ENCODE measurements at regions not wholly inside any gene's neighbourhood (a gene's known extent, or its start where the extent isn't known, plus 50 kb on each side); places are given as distances from the start of the nearest gene placed in this dataset.

GRCh38 chr9:79353856-79354520 lies 217.8 kb upstream of the TLE4 start:
- no peak for DNase-seq (ENCODE audit: low spot score)
- in situ Hi-C loops (cut with MboI; ENCODE audit: low sequenced_read_pairs, unreplicated experiment): no loop called here
- no peak for TF ChIP-seq CTCF (IDR thresholded peaks at IDR 0.05; ENCODE audit: borderline replicate concordance, control extremely low read depth, extremely low read depth, insufficient read depth, missing control alignments)

- in situ Hi-C loops (cut with MboI; ENCODE audit: low sequenced_read_pairs, unreplicated experiment): no loop called here
- TF ChIP-seq CTCF (IDR thresholded peaks at IDR 0.05; ENCODE audit: borderline replicate concordance, control extremely low read depth, extremely low read depth, insufficient read depth, missing control alignments): no peak
- no peak for DNase-seq (ENCODE audit: low spot score)
These were observed 214.6 kb upstream of the TLE4 start for GRCh38 chr9:79357194-79357593.

GRCh38 chr9:79357616-79358015 lies 214.1 kb upstream of the TLE4 start:
- TF ChIP-seq CTCF (IDR thresholded peaks at IDR 0.05; ENCODE audit: borderline replicate concordance, control extremely low read depth, extremely low read depth, insufficient read depth, missing control alignments): no peak
- no peak for DNase-seq (ENCODE audit: low spot score)
- in situ Hi-C loops (cut with MboI; ENCODE audit: low sequenced_read_pairs, unreplicated experiment): no loop called here

GRCh38 chr9:79360387-79361347 lies 211.1 kb upstream of the TLE4 start:
- TF ChIP-seq CTCF (IDR thresholded peaks at IDR 0.05; ENCODE audit: borderline replicate concordance, control extremely low read depth, extremely low read depth, insufficient read depth, missing control alignments): no peak
- in situ Hi-C loops (cut with MboI; ENCODE audit: low sequenced_read_pairs, unreplicated experiment): no loop called here
- no peak for DNase-seq (ENCODE audit: low spot score)

- DNase-seq (ENCODE audit: low spot score): no peak
- TF ChIP-seq CTCF (IDR thresholded peaks at IDR 0.05; ENCODE audit: borderline replicate concordance, control extremely low read depth, extremely low read depth, insufficient read depth, missing control alignments): no peak
- in situ Hi-C loops (cut with MboI; ENCODE audit: low sequenced_read_pairs, unreplicated experiment): no loop called here
These were observed 209.4 kb upstream of the TLE4 start for GRCh38 chr9:79362100-79363081.

- in situ Hi-C loops (cut with MboI; ENCODE audit: low sequenced_read_pairs, unreplicated experiment): no loop called here
- no peak for DNase-seq (ENCODE audit: low spot score)
- no peak for TF ChIP-seq CTCF (IDR thresholded peaks at IDR 0.05; ENCODE audit: borderline replicate concordance, control extremely low read depth, extremely low read depth, insufficient read depth, missing control alignments)
These were observed 202.1 kb upstream of the TLE4 start for GRCh38 chr9:79369676-79370075.
